Adrenal gland (tissue), 5 donors: ENCODE measurements at regions not wholly inside any gene's neighbourhood (a gene's known extent, or its start where the extent isn't known, plus 50 kb on each side); places are given as distances from the start of the nearest gene placed in this dataset.

Source experiments
- CTCF ChIP-seq, 6 experiments: fragments of 450-650 bp in 4 of 6; fragments of 200-600 bp in 2 of 6; sonication (generic) in 1 of 6; IDR thresholded peaks; 1 replicate in 5 of 6; 2 replicates in 1 of 6; pipeline versions ENCODE4 v1.5.1 to v1.8.0; 2016 to 2021; ENCODE audit warnings: antibody characterized with exemption in 6 of 6, mild to moderate bottlenecking in 2 of 6, moderate library complexity in 1 of 6
- POLR2A ChIP-seq, 2 donors: fragments of 450-650 bp; IDR thresholded peaks; one replicate each; pipeline ENCODE4 v1.6.1; 2017; ENCODE audit warnings: antibody characterized with exemption in 2 of 2, mild to moderate bottlenecking in 2 of 2, moderate library complexity in 1 of 2
- donor health status: DM: no; HTN: no; CAD: no.

- TF ChIP-seq CTCF (IDR thresholded peaks at IDR 0.05) (no peak), POLR2A (IDR thresholded peaks at IDR 0.05) (no peak)
Observed at GRCh38 chr2:117406443-117406842, 408.0 kb upstream of the DDX18 start.
